CD1c-positive myeloid dendritic cell (primary cell): ENCODE measurements at regions not wholly inside any gene's neighbourhood (a gene's known extent, or its start where the extent isn't known, plus 50 kb on each side); places are given as distances from the start of the nearest gene placed in this dataset.

ENCODE experiments used
- DNase-seq: peaks from one replicate; pipeline ENCODE4 v3.0.0-alpha.2; 2016; ENCODE audit errors: extremely low spot score

GRCh38 chr6:131383421-131384411, 189.3 kb upstream of the ARG1 start:
- DNase-seq, result no peak

- DNase-seq, result no peak
These were observed 185.2 kb upstream of the ARG1 start for GRCh38 chr6:131387562-131388447.

- DNase-seq, result no peak
These were observed 182.7 kb upstream of the ARG1 start for GRCh38 chr6:131390322-131390721.

GRCh38 chr6:131391116-131391515, 181.9 kb upstream of the ARG1 start:
- no peak for DNase-seq

- DNase-seq, result no peak
These were observed 179.6 kb upstream of the ARG1 start for GRCh38 chr6:131393433-131393832.

GRCh38 chr6:131394768-131395432, 178.1 kb upstream of the ARG1 start:
- DNase-seq, result no peak

GRCh38 chr6:131398176-131398575, 174.8 kb upstream of the ARG1 start:
- DNase-seq, result no peak

- no peak for DNase-seq
These were observed 173.6 kb upstream of the ARG1 start for GRCh38 chr6:131399433-131399832.

GRCh38 chr6:131400054-131400778, 172.8 kb upstream of the ARG1 start:
- no peak for DNase-seq

- no peak for DNase-seq
These were observed 172.1 kb upstream of the ARG1 start for GRCh38 chr6:131400779-131401496.

GRCh38 chr6:131408811-131409210, 164.2 kb upstream of the ARG1 start:
- no peak for DNase-seq

GRCh38 chr6:131410785-131411184, 162.2 kb upstream of the ARG1 start:
- DNase-seq, result no peak

GRCh38 chr6:131412960-131413830, 159.8 kb upstream of the ARG1 start:
- DNase-seq, result no peak

GRCh38 chr6:131413831-131414191, 159.2 kb upstream of the ARG1 start:
- DNase-seq, result no peak

- no peak for DNase-seq
These were observed 158.1 kb upstream of the ARG1 start for GRCh38 chr6:131414956-131415355.

GRCh38 chr6:131418441-131418840, 154.6 kb upstream of the ARG1 start:
- no peak for DNase-seq

GRCh38 chr6:131419702-131420101, 153.3 kb upstream of the ARG1 start:
- DNase-seq, result no peak

- DNase-seq, result no peak
These were observed 149.0 kb upstream of the ARG1 start for GRCh38 chr6:131424016-131424415.

- DNase-seq, result no peak
These were observed 148.6 kb upstream of the ARG1 start for GRCh38 chr6:131424475-131424874.
